ENCODE measurements at regions not wholly inside any gene's neighbourhood (a gene's known extent, or its start where the extent isn't known, plus 50 kb on each side); places are given as distances from the start of the nearest gene placed in this dataset.

DNA sequence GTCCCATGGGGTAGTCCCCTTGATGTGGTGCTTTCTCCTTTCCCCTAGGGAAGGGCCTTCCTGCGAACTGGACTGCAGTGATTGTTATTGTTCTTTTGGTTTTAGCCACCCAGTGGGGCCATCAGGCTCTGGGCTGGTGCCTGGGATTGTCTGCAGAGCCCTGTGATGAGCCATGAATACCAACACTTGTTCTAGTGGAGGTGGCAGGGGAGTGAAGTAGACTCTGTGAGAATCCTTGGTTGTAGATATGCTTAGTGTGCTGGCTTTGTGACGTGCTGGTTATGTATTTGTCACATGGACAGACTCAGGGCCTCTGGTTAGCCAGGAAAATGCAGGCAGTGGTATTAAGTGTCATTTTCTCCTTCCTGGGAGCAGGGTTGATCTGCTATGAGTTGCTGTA, 51.8 kb upstream of the NDUFB4 start:
- no peak for DNase-seq

DNA sequence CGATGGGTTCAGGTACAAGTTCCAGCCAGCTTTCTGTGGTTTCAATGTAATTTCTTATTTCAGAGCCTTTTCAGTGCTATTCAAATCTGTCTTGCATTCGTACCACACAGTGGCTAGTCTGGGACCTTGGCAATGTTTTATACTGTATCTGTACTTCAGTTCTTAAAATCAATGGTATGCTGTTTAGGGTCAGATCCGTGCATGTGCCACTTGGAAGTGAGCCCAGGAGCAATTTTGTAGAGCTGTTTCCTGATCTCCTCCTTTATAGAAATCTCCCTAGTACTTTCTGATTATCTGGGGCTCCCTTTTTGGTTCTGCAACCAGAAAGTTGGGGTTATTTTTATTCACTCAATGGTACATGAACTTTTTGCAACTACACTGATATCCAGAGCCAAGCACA, 59.5 kb upstream of the NDUFB4 start:
- no peak for DNase-seq

DNA sequence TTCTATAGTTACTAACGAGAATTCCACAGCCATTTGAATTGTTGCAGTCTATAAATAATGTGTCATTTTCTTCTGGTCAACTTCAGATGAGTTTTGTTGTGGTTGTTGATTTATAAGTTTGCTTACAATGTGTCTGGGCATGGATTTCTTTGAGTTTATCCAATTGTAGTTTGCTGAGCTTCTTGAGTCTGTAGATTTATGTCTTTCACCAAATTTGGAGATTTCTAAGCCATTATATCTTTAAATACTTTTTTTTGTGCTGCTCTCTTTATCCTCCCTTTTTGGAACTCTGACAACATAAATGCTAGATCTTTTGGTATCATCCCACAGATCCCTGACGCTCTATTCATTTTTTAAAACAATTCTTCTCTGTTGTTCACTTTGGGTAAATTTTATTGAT, 63.2 kb upstream of the NDUFB4 start:
- DNase-seq = no peak

DNA sequence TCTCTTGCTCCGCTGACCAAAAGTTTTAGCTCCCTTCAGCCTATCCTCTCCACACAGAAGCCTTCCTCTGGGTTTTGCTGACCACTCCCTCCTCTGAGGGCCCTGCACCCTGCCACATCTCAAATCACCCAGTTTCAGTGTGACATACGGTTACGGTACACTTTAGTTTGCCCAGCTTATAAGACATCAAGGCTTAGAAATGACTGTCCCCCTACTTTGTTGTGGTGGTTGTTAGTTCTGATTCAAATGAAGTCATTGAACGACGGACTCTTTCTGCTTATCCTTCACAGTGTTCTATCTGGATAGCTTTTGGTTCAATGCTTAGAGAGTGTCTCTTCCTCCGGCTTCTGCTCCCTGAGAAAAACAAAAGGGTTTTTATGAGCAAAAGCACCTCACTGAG, 68.0 kb upstream of the NDUFB4 start:
- DNase-seq = no peak

DNA sequence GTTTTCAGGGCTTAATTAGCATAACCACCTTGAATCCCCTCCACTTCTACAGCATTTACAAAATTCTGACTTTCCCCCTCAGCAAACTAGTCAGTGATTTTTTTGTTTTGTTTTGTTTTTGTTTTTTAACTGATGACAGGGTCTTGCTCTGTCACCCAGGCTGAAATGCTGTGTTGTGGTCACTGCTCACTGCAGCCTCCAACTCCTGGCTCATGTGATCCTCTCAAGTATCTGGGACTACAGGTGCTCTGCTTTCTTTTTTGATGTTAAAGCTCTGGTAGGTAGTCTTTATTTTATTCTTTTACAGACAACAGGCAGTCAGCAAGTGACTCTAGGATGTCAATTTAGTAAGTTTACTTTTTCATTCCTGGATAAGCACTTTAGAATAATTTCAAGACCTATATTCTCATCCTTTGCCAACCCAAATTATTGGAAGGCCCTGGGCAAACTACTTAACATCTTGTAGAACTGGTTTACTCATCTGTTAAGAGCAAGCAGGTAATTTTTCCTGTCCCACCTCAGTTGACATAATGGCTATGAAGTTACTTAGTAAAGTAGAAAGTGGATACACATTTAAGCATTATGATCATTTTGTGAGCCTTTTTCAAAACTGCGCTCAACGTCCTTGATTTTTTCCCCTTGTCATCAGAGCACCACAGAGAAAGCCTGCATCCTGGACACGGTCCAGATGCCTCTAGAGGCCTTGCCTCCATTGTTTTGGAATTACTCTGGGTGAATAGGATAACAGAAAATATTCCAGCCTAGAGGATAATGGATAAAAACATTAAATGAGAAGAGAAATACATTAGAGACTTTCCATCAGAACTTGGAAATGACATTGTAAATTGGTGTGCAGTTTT, 69.9 kb upstream of the NDUFB4 start:
- DNase-seq = peak; percentile 8

DNA sequence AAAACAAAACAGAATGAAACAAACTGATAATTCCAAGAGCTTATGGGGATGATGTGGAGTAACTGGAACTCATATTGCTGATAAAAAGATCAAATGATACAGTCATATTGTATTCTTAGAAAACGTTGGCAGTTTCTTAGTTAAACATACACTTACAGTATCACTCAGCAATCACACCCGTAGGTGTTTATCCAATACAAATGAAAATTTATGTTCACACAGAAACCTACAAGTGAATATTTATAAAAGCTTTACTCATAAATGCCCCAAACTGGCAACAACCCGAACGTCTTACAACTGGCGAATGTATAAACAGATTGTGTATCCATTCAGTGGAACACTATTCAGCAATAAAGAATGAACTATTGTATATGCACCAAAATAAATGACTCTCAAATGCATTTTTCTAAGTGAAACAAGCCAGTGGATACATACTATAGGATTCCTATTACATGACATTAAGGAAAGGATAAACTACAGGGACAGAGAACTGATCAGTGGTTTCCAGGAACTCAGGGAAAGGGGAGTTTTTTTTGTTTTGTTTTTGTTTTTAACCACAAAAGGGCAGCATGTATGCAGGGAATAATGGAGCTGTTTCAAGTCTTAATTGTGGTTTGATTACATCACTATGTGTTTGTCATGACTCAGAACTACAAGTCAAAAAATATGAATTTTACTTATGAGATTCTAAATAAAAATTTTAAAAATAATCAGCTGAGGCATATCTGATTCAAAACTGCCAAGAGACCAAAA, 71.8 kb upstream of the NDUFB4 start:
- DNase-seq = no peak

DNA sequence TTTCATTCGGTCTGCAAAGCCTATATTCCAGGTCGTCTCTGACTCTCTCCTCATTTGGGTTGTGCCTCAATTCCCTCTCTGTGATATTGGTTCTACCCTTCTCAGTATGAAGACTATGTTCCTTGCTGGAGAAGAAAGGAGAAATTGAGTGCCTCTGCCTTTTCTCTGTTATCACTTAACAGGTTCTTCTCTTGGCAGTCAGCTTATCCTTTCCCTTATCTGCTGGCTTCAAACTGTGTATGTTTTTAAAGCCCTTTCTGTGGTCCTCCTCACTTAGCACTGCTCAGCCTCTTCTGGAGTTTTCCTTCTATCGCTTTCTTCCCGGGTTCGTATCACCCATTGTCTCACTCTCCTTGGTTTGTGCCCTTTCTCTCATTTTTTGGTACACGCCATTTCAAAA, 65.3 kb upstream of the FSTL1 start:
- no peak for DNase-seq

DNA sequence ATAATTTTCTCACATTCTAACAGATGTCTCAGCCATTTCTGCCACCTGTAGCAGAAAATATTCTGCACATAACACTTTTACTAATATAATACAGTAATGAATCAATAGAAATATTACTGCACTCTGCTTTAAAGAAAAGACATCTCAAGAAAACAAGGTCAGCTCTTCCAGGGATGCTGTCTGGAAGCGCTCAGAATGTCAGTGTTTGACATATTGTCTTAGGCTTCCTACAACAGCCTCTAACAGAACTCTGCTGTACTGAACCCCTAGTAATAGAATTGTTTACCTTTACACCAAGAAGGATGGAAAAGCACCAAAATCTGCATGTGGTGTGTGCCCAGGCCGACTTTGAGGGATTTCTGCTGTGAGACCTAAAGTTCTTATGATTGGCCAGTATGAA, 61.9 kb upstream of the FSTL1 start:
- DNase-seq = no peak

DNA sequence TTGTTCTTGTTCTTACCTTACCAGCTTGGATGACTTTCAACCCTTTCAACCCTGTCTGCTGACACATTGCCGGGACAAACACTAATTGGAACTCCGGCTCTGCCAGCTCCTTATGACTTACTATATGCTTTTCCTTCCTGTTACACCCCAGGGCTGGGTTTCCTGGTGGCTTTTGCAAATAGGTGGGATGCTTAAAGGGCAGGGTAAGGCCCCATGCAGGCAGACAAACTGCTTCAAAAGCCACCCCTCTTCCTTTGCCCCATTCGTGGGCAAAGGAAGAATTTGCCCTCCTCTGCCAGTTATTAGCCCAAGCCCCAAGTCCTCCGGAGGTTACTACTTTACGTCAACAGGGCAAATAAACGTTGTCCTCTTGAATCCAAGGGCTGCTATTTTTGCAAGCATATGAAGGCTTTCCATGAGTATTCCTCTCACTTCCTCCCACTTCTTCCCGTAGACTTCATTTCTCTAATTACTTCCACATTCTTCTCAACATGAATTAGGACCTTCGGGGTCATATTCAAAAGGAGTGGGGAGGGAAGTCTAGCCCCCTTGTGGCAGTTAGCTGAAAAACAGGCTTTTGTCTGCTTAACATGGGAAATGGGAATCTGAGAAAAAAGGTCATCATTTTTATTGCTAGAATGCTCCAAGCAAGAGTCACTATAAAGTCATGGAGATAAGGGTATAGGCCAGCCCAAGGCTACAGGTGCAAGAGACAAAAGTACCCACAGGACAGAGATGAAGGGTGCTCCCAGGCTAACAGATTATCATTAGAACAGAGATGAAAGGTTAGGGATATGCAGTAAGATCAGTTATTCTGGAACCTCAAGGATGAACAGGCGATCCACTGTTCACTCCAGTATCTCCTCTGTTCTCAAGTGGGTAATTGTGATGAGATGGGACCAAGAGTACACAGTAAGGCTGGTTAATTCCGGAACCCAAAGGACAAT, 56.3 kb upstream of the FSTL1 start:
- DNase-seq = peak; percentile 62

DNA sequence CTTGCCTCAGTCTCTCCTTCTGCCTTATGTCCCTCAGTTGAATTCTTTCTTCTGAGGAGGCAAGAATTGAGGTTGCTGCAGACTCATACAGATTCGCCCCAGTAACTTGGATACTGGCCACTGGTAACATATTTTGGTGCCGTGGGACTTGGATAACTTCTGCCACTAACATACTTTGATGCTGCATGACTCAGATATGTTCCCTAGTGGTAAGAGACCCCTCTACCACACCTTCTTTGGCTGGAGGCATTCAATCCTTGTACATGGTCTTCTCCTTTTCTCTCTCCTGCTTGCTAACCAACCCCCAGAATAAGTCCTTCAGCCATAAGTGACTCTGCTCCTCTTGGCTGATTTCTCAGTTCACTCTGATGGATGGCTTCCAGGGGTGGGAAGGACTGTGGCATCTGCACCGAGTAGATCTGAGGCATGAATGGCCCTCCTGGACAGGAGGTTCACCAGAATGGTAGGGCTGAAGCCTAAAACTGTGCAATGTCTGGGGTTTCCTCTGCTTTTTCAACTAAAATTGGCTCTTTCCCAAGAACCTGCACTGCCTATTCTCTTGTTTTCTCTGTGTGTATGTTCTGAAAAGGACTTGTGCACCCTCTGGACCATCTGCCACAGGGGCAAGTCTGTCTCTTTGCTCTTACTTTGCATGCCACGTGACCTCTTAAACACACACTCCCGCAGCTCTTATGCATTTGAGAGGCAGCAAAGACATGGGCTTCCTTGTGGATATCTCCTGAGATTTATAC, 55.5 kb upstream of the FSTL1 start:
- peak; percentile 61 for DNase-seq

DNA sequence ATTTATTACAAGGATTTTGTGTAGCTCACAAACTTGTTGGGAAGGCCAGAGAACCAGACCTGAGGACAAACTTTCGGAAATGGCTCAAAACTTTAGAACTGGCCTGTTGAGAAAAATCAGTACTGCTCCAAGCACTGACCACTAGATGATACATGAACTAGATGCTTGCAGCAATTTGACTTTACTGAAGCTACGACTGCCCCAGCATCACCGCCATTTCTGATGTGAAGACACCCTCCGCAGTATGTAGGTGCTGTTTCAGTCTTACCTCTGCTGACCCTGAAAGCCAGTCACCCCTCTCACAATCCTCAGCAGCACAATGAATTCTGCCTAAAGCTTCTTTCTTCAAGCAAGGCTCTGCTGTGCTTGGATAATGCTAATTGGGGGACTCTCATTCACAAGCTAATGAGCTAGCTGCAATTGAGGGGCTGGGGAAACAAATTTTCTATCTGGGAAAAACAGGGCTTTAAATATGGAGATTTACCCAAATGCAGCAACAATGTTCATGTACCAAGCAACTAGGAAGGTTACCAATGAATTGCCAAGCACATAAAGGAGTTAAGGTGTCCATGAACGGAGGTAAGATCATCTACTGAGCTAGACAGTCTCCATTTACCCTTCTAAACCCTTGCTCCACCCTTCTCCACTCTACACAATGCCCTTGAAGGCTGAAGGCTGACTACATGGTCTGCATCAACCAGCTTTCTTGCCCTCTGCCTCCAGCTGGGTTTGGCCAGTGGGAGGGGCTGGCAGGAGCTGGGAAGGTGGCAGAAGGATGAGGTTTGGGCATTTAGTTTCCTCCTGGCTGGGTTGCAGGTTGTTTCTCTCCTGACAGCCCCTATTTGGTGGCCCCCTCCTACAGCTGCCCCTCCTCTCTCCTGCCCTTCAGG, 53.2 kb upstream of the FSTL1 start:
- DNase-seq = no peak

DNA sequence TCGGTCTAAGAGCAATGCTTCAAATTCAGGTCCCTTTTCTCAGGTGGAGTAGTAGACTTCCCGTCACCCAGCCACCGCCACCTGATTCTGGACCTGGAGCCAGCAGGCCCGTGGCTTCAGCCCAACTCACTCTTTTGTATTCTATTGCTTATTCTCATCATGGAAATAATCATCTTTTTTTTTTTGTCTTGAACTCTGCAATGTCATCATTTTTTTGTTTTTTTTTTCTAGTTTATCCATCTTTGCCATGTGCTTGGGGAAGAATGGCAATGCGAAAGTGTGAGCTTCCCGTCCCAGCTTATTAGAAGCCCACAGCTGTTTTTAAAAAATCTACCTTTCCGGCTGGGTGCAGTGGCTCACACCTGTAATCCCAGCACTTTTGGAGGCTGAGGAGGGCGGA, 51.3 kb upstream of the FSTL1 start:
- DNase-seq = no peak

All from DMS53 (cell line).